ENCODE measurements at regions not wholly inside any gene's neighbourhood (a gene's known extent, or its start where the extent isn't known, plus 50 kb on each side); places are given as distances from the start of the nearest gene placed in this dataset.

DNA sequence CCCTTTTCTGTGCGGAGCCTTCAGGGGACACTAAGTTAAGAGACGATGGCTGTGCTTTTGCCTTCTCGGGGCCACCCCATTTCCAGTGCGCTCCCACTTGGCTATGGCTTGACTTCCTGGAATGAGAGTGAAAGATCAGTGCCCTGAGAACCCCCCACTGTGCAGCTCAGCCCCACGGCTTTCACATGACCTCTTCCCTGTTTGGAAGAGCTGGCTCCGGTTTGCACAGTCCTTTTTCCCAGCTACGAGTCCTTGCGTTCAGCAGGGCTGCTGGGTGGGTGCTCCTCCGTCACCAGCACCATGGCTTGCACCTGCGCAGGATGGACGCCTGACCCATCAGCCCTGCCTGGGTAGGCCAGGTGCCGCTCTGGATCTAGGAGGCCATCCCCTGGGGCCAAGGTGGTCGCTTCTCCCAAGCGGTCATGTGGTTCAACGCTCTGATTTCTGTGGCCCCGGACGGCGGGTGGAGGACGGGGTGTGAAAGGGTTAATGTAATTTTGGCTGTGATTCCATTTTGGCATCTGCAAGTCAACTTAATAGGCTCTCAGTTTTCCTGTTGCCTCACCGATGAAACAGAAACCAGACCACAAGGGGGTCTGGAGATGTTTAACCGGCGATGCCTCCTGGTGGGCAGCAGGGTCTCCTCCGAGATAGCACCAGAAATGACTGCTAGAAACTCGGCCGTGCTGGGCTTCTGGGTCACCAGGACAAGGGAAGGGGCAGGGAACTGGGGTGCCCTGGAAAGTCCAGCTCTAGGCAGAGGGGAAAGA lies 113.1 kb upstream of the HAAO start:
- Histone ChIP-seq H3K27me3 (ENCODE audit: control insufficient read depth, low read length) (peaks cover 3% of the 10 kb centered on the region; the same call in 1 of the 2 replicates), H3K27ac (ENCODE audit: low read depth, low read length) (no peak overlapping the region)
- TF ChIP-seq EZH2phosphoT487 (IDR thresholded peaks at IDR 0.05; ENCODE audit: borderline replicate concordance, low read length) (no peak), CTCF (IDR thresholded peaks at IDR 0.05; ENCODE audit: low read depth, low read length, poor library complexity, severe bottlenecking) (no peak)

GRCh38 chr2:42904576-42904876 lies 112.1 kb upstream of the HAAO start:
- Histone ChIP-seq H3F3A (ENCODE audit: control insufficient read depth, insufficient read depth) (no peaks in the 10 kb centered on the region), H3K4me2 (ENCODE audit: low read length) (no peak overlapping the region), H3K27ac (ENCODE audit: low read depth, low read length) (no peak overlapping the region), H3K4me1 (ENCODE audit: control insufficient read depth, low read length) (peaks cover 11% of the 10 kb centered on the region), H3K4me3 (ENCODE audit: low read length) (no peak overlapping the region), H3K9me3 (ENCODE audit: control insufficient read depth, insufficient read depth, low read length) (no peaks in the 10 kb centered on the region), H3K79me2 (ENCODE audit: control insufficient read depth, low read length) (no peaks in the 10 kb centered on the region), H3K27me3 (ENCODE audit: control insufficient read depth, low read length) (peaks cover 3% of the 10 kb centered on the region; the same call in 1 of the 2 replicates), H3K36me3 (ENCODE audit: control insufficient read depth, low read length) (no peaks in the 10 kb centered on the region), H4K20me1 (ENCODE audit: control insufficient read depth, insufficient read depth, low read depth, low read length) (no peaks in the 10 kb centered on the region), H3K9me2 (replicated peaks; ENCODE audit: control insufficient read depth, low read length) (no peaks in the 10 kb centered on the region)
- no peak for TF ChIP-seq EZH2phosphoT487 (IDR thresholded peaks at IDR 0.05; ENCODE audit: borderline replicate concordance, low read length)
- TF ChIP-seq CTCF (IDR thresholded peaks at IDR 0.05; ENCODE audit: low read depth, low read length, poor library complexity, severe bottlenecking), result no peak

More for the DNA sequence above, 113.1 kb upstream of the HAAO start:
- H3K4me1 ChIP-seq (ENCODE audit: control insufficient read depth, low read length), result peaks cover 11% of the 10 kb centered on the region
- no peaks in the 10 kb centered on the region for H3F3A ChIP-seq (ENCODE audit: control insufficient read depth, insufficient read depth)
- H3K4me2 ChIP-seq (ENCODE audit: low read length), result no peak overlapping the region
- H3K9me2 ChIP-seq (replicated peaks; ENCODE audit: control insufficient read depth, low read length), result no peaks in the 10 kb centered on the region
- no peaks in the 10 kb centered on the region for H3K9me3 ChIP-seq (ENCODE audit: control insufficient read depth, insufficient read depth, low read length)
- no peak overlapping the region for H3K4me3 ChIP-seq (ENCODE audit: low read length)
- H3K79me2 ChIP-seq (ENCODE audit: control insufficient read depth, low read length), result no peaks in the 10 kb centered on the region
- no peaks in the 10 kb centered on the region for H3K36me3 ChIP-seq (ENCODE audit: control insufficient read depth, low read length)
- H4K20me1 ChIP-seq (ENCODE audit: control insufficient read depth, insufficient read depth, low read depth, low read length), result no peaks in the 10 kb centered on the region

- Histone ChIP-seq H3K79me2 (ENCODE audit: control insufficient read depth, low read length) (no peaks in the 10 kb centered on the region), H3K4me1 (ENCODE audit: control insufficient read depth, low read length) (peaks cover 11% of the 10 kb centered on the region), H3K9me2 (replicated peaks; ENCODE audit: control insufficient read depth, low read length) (no peaks in the 10 kb centered on the region), H4K20me1 (ENCODE audit: control insufficient read depth, insufficient read depth, low read depth, low read length) (no peaks in the 10 kb centered on the region), H3K4me2 (ENCODE audit: low read length) (no peak overlapping the region), H3K27me3 (ENCODE audit: control insufficient read depth, low read length) (peaks cover 3% of the 10 kb centered on the region; the same call in 1 of the 2 replicates), H3K36me3 (ENCODE audit: control insufficient read depth, low read length) (no peaks in the 10 kb centered on the region), H3K9me3 (ENCODE audit: control insufficient read depth, insufficient read depth, low read length) (no peaks in the 10 kb centered on the region), H3K4me3 (ENCODE audit: low read length) (no peak overlapping the region), H3K27ac (ENCODE audit: low read depth, low read length) (no peak overlapping the region), H3F3A (ENCODE audit: control insufficient read depth, insufficient read depth) (no peaks in the 10 kb centered on the region)
- TF ChIP-seq EZH2phosphoT487 (IDR thresholded peaks at IDR 0.05; ENCODE audit: borderline replicate concordance, low read length) (no peak), CTCF (IDR thresholded peaks at IDR 0.05; ENCODE audit: low read depth, low read length, poor library complexity, severe bottlenecking) (no peak)
Observed at GRCh38 chr2:42903821-42904575, 111.6 kb upstream of the HAAO start.
